GM19025 (cell line): ENCODE measurements at regions not wholly inside any gene's neighbourhood (a gene's known extent, or its start where the extent isn't known, plus 50 kb on each side); places are given as distances from the start of the nearest gene placed in this dataset.
"Not testable (repeated sequence)": the region's sequence is repeated elsewhere in the genome, so short reads cannot be mapped to it uniquely, and the experiment has no call there.

ENCODE experiments used
- ATAC-seq: cut with Tn5 transposase; IDR thresholded peaks from one replicate; pipeline ENCODE4 v1.9.1; 2021; ENCODE audit warnings: mild to moderate bottlenecking, low read depth, moderate library complexity; ENCODE audit not compliant: unreplicated experiment

DNA sequence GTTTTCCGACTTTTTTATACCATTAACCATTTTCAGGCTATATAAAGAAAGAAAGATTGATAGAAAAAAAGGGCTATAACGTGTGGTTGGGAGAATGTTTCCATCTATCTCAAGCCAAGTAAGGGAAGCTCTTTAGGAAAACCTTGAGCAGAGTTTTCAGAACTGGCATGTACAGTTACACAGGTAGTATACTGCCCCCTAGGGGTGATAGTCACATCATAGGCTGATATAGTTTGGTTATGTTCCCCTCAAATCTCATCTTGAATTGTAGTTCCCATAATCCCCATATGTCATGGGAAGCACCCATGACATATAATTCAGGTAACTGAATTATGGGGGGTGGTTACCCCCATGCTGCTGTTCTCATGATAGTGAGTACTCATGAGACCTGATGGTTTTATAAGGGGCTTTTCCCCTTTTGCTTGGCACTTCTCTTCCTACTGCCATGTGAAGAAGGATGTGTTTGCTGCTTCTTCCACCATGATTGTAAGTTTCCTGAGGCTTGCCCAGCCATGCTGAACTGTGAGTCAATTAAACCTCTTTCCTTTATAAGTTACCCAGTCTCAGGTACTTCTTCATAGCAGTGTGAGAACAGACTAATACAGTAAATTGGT, 186.8 kb downstream of the TMA16 start:
- peak; percentile 53 for ATAC-seq

DNA sequence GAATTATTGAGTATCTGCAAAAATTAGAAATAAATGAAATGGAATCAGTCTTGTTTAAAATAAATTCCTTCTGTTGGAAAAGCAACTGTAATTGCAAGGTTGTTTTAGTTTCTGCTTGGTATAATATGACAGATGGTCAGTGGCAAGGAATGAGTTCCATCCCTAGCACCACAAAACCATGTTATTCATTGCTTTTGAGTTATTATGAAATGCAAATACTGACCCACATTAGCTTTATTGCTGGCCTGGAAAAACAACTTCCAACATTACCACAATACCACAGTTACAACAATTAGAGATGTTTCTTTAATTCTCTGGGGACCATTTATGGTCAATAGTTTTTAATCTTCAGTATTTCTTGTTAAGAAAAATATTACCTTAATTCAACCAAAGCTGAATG, 194.4 kb downstream of the TMA16 start:
- ATAC-seq, result no peak

DNA sequence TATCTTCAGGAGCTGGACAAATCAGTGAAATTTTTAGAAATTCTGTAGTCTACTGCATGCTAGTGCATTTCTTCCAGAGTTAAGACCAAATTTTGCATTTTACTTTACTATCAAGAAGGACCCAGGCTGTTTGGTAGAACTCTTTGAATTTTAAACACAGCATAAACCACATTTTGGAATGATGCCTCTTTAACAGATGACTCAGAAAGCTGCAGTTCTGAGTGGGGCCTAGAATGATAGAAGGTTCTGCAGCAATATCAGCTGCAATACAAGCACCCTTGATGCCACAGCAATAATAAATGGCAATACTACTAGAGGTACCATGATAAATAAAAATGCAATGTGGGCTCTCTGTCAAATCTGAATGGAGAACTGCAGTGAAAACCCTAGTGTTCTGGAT, 198.7 kb downstream of the TMA16 start:
- no peak for ATAC-seq

DNA sequence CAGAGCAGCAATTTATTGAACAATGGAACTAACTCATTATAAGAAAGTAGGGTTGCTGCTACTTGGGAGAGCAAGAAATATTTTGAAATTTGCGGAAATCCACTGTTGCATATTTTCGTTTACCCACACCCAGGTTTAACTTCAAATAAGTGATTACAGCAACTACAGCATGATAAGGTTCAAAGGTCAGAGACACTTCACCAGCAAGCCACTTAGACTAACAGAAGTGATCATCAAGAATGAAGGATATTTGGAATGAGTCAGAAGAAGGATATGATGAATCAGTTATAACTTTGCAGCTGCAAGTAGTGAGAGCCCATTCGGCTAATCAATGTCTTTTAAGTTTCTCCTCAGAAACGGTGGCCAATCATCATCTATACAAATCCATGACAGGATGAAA, 199.3 kb downstream of the TMA16 start:
- ATAC-seq, result no peak

DNA sequence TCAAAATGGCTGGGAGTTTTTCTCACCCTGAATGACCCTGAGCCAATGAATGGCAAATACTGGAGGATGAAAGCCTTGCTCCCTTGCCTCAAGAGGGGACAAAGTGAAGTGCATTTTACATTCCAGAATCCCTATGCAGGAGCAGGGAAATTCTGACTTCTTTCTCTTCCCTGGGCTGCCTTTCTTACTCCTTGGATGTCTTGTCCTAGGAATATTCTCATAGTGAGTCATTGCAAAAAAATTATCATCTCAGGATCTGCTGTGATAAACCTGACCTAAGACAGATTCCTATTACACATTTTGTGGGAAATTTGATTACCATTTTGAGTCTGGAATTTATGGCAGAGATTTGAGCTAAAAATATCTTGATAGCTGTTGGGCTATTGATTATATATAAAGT, 199.9 kb downstream of the TMA16 start:
- no peak for ATAC-seq

DNA sequence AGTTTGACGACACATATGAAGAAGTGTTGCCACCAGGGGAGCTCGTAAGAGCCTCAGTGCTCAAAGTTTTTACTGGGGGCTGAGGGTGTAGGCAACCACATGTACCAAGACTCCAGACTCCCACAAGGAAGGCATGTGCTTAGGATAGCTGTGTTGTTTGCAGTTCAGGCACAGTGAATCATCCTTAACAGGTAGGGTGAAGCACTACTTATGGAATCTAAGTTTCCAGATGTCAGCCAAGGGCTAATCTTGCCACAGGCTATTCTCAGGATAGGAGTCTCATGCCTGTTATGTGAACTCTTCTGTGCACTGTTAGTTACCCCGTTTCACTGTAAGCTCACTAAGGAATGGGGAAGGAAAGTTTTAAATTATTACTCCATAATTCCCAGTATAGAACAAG, 202.6 kb downstream of the TMA16 start:
- no peak for ATAC-seq

DNA sequence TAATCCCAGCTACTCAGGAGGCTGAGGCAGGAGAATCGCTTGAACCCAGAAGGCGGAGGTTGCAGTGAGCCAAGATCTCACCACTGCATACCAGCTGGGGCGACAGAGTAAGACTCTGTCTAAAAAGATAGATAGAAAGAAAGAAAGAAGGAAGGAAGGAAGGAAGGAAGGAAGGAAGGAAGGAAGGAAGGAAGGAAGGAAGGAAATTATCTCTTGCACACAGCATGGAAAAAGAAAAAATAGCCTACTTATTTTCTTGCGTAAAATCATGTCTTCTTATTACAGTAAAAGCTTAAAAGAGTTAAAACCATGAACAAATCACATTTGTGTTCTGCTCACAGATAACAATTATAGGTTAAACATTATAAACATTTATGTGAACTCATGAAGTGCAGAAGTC, 205.9 kb downstream of the TMA16 start:
- ATAC-seq, result not testable (repeated sequence)

DNA sequence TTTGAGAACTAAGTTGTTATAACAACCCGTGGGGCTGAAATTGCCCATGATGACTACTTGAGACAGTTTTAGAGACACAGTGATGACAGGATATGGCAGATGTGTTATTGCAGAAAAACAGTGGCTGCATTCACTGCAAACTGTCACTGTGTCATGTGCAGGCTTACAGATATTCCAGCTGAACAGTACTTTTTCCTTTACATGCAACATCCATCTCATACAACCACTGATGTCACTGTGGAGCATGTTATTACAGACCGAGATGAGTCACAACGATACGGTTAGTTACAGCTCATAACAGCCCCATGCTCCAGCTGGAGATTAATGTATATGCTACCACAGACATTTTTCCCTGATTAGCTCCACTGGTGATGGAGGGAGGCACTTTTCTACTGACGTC, 207.4 kb downstream of the TMA16 start:
- ATAC-seq, result peak; percentile 87

DNA sequence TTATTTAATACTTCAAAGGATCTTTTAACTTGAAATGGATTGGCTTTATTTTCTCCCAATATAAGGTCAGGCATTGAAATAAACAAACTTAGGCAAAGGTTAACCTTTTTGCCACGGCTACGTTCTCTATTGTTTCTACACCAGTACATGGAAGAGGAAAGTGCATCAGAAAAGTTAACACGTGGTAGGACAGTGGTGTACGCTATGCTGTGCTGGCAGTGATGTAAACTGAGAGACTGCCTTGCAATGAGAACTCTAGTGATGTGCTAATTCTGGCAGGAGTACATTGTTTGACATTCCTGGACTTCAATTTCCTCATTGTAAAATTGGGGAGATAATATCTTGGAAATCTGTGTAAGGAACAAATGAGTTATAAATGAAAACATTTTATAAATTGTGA, 208.2 kb downstream of the TMA16 start:
- no peak for ATAC-seq

DNA sequence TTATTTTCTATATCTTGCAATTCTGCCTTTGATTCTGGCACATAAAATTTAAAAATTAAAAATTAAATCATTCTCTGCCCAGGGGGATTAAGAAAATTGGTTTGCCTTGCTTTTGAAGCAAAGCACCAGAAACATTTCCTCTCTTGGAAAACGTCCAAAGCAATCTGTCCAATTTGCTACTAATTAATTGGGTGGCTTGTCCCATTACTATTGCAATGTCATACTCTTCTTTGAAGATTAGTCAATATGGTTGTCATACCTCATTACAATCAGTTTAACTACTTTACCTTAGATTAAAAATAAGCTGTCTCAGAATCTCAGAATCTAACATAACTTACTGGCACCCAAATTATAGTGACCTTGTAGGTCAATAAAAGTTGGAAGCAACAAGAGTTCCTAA, 208.8 kb downstream of the TMA16 start:
- ATAC-seq, result no peak

DNA sequence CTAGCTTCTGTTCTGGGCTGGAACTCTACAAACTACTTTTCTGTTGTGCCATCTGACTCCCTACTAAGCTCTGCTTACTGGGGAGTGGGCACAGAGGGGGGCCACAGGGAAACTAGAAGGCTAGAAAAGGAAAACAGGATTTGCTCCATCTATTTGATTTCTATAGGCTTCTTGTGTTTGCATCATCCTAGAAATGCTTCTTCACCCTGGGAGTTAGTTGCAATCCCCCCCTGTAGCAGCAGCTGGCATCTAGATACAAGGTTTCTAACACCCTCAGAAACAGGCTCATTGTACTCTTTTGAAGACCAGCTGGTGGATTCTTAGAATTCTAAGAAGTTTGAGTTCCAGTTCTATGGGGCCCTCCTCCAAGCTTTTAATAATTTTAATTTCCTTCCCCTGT, 213.4 kb downstream of the TMA16 start:
- ATAC-seq, result no peak

DNA sequence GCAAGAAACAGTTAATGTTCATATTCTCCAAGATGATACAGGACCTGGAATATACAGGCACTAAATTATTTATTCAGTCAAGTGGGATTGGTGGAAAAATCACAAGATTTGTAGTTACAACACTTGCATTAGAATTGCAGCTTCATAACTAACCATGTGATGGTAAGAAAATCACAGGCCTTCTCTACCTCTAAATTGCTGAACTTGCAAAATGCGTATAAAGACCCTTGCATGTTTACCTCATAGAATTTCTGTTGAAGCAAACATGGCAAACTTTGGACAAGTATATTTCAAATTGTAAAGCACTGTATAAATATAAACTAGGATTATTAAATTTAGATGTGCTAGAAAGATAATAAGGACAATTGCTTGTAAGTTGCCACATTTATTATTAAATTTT, 215.1 kb downstream of the TMA16 start:
- no peak for ATAC-seq

DNA sequence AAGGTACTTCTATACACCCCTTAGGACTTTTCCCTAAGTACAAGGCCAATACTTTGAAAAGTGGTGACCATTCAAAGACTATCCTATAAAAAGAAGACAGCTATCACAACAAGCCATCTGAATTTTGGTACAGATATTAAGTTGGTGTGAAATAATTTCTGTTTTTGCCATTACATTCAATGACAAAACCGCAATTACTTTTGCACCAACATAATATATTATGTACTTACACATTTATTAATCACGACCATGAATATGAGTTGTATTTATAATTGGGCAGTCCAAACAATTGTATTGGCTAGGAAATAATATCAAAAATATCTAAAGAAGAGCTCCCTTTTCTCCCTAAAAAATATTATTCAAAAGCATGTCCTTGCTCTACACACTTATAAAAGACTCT, 215.7 kb downstream of the TMA16 start:
- no peak for ATAC-seq

DNA sequence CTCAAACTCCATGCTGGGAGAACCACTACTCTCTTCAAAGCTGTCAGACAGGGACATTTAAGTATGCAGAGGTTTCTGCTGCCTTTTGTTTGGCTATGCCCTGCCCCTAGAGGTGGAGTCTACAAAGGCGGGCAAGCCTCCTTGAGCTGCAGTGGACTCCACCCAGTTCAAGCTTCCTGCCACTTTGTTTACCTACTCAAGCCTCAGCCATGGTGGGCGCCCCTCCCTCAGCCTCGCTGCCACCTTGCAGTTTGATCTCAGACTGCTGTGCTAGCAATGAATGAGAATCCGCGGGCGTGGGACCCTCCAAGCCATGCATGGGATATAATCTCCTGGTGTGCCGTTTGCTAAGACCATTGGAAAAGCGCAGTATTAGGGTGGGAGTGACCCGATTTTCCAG, 230.0 kb downstream of the TMA16 start:
- ATAC-seq, result not testable (repeated sequence)

DNA sequence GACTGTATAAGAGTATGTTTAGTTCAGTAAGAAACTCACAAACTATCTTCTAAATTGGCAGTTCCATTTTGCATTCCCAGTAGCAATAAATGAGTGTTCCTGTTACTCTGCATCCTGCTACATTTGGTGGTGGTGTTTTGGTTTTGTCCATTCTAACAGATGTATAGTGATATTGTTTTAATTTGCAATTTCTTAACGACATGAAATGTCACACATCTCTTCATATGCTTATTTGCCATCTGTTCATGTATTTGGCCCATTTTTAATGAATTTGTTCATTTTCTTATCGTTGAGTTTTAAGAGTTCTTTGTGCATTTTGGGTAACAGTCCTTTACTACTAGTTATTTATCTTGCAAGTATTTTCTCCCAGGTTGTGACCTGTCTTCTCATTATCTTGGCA, 232.2 kb downstream of the TMA16 start:
- no peak for ATAC-seq

DNA sequence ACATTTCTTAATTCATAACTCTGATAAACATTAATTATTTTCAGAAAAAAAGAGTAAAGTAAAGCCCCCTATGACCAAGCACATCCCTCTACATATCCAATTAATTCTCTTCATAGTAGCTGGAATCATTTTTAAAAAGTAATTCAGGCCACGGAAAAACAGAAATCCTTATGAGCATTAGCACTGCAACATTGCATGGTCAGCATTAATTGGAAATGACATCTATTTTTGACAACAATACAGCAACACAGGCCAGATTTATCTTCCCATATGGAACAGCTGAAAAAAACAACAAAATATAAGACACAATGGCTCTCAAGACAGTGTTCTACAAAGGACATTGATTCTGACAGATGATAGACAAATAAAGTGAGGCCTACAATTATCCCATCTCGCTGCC, 236.6 kb downstream of the TMA16 start:
- no peak for ATAC-seq

DNA sequence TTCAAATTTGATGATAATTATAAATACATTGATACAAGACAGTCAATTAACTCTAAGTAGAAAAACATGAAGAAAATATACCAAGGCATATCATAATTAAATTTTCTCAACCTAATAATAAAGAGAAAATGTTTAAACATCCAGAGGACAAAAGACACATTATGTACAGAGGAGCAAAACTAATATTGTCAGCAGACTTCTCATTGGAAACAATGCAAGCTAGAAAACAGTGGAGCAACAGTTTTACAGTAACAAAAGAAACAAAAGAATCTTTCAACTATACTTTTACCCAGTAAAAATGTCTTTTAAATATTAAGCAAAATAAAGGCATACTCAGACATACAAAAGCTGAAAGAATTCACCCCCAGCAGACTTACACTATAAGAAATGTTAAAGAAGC, 238.0 kb downstream of the TMA16 start:
- no peak for ATAC-seq

DNA sequence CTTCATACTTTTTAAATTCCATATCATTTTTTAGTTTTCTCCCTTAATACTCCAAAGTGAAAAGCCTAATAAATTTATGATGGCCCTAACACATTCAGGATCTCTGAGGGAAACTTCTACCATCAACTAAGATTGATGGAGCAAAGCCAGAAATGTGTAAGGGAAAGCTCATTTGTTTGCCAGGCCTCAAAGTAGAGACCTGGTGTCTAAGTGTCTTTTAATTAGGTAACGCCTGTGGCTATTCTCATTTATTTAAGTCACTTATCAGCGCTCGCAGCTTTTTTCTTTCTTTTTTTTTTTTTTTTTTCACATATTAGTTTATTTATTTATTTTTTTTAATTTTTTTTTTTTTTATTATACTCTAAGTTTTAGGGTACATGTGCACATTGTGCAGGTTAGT, 242.4 kb downstream of the TMA16 start:
- ATAC-seq, result no peak

DNA sequence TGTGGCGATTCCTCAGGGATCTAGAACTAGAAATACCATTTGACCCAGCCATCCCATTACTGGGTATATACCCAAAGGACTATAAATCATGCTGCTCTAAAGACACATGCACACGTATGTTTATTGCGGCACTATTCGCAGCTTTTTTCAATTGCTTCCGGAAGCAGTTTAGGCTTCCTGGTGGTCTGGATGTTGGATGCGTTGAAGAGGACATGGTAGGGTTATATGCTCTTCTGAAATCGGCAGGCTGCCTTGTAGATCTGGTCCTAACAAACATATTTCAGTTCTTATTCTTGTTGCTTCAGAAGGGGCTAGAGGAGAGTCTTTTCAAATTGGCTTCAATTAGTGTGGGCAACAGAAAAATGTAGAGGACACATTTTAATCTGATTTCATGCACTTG, 243.4 kb downstream of the TMA16 start:
- ATAC-seq, result not testable (repeated sequence)

DNA sequence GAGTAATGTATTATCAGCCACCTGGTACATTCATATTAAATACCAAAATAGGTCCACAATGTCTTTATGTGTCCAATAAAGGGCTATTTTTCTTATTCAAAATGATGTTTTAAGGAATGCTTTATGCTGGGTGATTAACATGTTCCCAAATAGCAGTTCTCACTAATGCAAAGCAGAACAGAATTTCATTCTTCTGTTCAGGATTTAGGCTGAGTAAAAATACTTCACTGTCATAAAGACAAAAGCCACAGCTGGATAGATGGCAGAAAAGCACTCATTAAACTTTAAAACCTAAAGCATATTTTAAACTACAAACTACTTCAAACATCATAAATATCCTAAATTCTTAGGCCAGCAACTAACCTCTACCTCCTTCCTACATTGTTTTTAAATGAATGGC, 244.0 kb downstream of the TMA16 start:
- ATAC-seq, result no peak

DNA sequence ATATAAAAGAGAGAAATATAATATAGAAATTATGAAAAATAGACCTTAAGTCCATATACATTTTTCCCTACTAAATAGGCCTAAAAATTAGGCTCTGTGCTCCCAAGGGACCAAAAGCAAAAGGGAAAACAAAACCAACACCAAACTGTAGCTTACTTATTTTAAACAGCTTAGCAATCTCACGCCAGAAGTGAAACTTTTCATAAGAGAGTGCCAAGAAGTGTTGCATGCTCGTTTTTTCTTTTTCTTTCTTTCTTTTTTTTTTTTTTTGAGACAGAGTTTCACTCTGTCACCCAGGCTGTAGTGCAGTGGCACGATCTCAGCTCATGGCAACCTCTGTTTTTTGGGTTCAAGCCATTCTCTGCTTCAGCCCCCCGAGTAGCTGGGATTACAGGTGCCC, 250.4 kb downstream of the TMA16 start:
- ATAC-seq, result peak; percentile 94

DNA sequence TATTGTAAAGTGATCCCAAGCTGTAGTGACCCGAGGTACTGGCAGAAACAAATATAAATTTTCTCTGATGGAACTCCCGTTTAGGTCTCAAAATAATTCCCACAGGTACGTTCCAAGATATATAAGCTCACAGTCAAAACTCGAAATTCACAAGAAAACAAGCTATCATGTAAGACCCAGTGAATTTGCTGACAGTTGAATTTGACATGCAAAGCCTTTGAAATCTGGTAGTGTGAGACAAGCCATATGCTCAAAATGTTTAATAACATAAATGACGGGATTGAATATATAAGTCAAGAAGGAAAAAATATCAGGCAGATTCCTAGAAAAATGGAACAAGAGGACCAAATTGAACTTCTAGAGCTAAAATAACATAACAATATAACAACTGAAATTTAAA, 252.8 kb downstream of the TMA16 start:
- ATAC-seq, result no peak

DNA sequence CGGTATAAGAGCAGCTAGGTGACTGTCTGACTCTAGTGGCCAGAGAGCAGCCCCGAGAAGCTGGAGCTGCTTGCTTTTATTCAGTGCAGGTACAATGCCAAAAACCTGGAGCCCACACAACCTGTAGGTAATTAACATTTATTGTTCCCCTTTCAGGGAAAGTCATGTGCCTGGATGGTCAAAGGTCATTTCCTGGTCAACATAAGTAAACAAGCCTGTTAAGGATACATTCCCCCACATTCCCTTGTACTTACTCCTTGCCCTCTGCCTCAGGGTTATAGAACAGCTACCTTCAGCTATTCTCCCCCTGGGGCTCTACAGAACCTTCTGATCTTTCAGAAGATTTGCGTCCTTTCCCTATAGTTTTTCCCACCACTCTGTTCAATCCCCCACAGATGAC, 253.4 kb downstream of the TMA16 start:
- no peak for ATAC-seq
